ENCODE measurements at regions not wholly inside any gene's neighbourhood (a gene's known extent, or its start where the extent isn't known, plus 50 kb on each side); places are given as distances from the start of the nearest gene placed in this dataset.

DNA sequence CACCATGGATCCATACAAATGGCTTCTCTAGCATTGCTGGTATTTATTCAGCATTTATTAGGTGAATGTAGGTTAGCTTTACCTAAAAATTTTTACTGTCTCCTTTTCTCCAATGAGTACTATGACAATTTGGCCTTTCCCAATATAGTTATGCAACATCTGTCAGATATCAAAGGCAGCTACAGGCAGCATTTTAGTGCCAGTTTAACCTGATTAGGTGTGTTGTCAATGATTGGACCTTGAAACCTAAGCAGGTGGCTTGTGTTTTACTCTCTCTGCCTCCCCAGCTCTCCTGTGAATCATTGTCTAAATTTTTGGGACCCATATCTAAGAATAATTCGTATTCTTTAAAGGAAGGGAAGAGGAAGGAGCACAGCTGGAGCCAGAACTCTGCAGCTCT lies 228.9 kb downstream of the KBTBD8 start:
- no peak overlapping the region for H3K4me3 ChIP-seq (ENCODE audit: low read depth, low read length)
- TF ChIP-seq CTCF (IDR thresholded peaks at IDR 0.05; ENCODE audit: borderline replicate concordance, insufficient read depth, low read depth, low read length): no peak

- no peak overlapping the region for H3K4me3 ChIP-seq (ENCODE audit: low read depth, low read length)
- no peak for TF ChIP-seq CTCF (IDR thresholded peaks at IDR 0.05; ENCODE audit: borderline replicate concordance, insufficient read depth, low read depth, low read length)
Measured at GRCh38 chr3:67228136-67228535, 230.0 kb downstream of the KBTBD8 start.

DNA sequence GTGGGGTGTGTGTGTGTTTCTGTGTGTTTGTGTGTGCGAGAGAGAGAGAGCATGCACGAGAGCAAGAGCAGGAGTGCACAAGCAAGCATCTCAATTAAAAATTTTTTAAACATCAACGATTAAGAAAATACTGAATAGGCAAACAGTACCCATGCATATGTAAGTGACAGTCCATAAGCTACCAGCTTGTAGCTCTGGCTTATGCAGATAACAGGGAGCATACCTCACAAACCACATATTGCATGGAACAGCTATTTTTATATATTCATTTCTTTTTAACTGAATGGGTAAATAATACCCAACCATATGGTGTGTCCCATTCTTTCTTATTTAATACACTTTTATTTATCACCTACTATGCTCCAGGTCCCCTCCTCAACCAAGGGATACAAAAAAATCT lies 234.5 kb downstream of the KBTBD8 start:
- H3K4me3 ChIP-seq (ENCODE audit: low read depth, low read length): no peak overlapping the region
- TF ChIP-seq CTCF (IDR thresholded peaks at IDR 0.05; ENCODE audit: borderline replicate concordance, insufficient read depth, low read depth, low read length): no peak

DNA sequence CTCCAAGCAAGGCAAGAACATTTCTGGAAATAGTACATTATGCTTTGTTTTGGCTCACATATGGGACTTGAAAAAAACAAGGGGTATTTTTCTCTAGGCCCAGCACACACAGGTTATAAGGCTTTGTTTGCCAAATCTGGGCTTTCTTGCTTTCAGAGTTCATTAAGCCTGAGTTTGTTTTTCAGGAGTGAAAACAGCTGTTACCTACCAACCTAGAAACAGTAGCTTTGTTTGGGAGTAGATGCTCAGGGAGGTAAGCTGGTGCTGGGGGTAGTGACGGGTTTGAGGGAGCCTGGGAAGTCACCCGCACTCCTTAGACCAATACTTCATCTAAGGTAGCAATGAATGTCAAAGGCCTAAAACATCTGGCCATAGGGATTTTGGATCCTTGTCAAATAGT lies 241.2 kb downstream of the KBTBD8 start:
- TF ChIP-seq CTCF (IDR thresholded peaks at IDR 0.05; ENCODE audit: borderline replicate concordance, insufficient read depth, low read depth, low read length): no peak

DNA sequence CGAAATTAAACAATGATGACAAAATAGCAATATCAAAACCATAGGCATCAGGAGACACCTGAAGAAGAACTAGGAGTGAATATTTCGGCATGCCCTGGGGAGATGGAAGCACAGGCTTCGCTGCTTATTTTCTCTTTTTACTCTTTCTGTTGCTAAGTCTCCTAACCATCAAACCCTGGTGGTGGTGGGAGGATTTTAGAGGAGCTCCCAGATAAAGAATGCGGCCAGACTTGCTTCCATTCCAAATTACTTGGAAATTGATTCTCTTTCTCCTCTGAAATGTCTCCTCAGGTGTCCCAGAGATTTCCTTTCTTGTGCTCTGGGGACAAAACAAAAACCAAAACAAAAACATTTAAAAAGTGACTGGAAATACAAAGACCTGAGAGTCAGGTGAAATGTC lies 243.0 kb downstream of the KBTBD8 start:
- TF ChIP-seq CTCF (IDR thresholded peaks at IDR 0.05; ENCODE audit: borderline replicate concordance, insufficient read depth, low read depth, low read length): no peak
- no peak overlapping the region for H3K4me3 ChIP-seq (ENCODE audit: low read depth, low read length)

More for the DNA sequence above, 241.2 kb downstream of the KBTBD8 start:
- no peak overlapping the region for H3K4me3 ChIP-seq (ENCODE audit: low read depth, low read length)

DNA sequence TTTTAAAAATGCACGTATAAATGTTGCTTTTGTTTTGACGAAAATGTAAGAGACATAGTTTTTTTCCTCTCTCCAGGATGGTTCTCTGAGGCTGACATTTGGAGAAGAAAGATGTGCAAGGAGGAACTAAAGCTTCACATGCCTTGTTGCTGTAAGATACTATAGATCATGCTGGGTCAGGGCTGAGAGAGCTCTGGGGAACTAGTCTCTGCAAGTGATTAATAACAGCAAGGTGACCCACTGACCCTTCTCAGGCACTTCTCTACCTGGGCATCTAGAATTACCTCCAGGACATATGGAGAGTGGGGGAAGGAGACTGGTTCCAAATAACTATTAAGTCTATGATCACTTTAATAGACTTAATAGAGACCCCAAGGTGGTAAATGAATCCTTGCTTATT lies 246.0 kb downstream of the KBTBD8 start:
- H3K4me3 ChIP-seq (ENCODE audit: low read depth, low read length): no peak overlapping the region
- no peak for TF ChIP-seq CTCF (IDR thresholded peaks at IDR 0.05; ENCODE audit: borderline replicate concordance, insufficient read depth, low read depth, low read length)

DNA sequence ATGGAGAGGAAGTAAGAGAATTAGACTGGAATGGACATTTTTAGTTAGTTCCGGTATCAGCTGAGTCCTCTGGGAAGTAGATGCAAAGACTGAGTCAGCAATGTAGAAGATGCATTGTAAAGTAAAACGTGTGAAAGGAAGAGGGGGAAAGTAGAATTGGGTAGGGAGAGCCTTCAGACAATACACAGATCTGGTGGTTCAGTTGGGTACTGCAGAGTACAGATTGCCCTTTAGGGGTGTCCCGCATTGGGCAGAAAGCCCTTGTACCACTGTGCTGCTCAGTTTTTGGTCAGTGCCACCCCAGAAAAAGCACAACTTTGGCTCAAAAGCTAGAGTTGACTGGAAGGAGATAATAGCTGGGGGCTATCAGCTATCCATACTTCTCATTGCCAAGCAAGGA lies 247.4 kb downstream of the KBTBD8 start:
- no peak for TF ChIP-seq CTCF (IDR thresholded peaks at IDR 0.05; ENCODE audit: borderline replicate concordance, insufficient read depth, low read depth, low read length)
- no peak overlapping the region for H3K4me3 ChIP-seq (ENCODE audit: low read depth, low read length)
